ENCODE measurements at regions not wholly inside any gene's neighbourhood (a gene's known extent, or its start where the extent isn't known, plus 50 kb on each side); places are given as distances from the start of the nearest gene placed in this dataset.

DNA sequence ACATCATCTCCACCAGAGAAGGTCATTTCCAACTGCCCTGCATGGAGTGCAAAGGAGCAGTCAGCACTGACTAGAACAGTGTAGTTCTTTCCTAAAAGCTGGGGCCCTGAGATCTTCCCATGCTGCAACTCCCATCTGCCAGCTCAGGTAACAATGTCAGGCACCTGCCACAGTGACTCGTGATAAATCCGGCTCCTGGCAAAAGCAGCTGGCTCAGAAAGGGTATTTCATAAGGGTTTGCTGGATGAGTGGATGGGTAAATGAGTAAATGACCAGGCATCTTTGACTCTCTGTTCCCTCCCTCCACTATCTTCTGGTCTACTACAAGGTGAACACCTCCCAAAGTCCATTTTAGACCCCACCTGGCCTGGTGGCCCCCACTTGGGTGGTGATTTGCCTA lies 403.6 kb downstream of the NXPE2 start:
- H4K20me1 ChIP-seq (ENCODE audit: low read depth, low read length), result no peaks in the 10 kb centered on the region
- no peaks in the 10 kb centered on the region for H3K9me2 ChIP-seq (replicated peaks; ENCODE audit: insufficient read depth, low read length)
- no peaks in the 10 kb centered on the region for H3K36me3 ChIP-seq (ENCODE audit: low read length)
- H3K79me2 ChIP-seq (ENCODE audit: insufficient read depth, low read length), result no peaks in the 10 kb centered on the region
- no peak overlapping the region for H3K4me2 ChIP-seq (ENCODE audit: low read depth, low read length, poor library complexity, severe bottlenecking)
- TF ChIP-seq, protein P1, sequence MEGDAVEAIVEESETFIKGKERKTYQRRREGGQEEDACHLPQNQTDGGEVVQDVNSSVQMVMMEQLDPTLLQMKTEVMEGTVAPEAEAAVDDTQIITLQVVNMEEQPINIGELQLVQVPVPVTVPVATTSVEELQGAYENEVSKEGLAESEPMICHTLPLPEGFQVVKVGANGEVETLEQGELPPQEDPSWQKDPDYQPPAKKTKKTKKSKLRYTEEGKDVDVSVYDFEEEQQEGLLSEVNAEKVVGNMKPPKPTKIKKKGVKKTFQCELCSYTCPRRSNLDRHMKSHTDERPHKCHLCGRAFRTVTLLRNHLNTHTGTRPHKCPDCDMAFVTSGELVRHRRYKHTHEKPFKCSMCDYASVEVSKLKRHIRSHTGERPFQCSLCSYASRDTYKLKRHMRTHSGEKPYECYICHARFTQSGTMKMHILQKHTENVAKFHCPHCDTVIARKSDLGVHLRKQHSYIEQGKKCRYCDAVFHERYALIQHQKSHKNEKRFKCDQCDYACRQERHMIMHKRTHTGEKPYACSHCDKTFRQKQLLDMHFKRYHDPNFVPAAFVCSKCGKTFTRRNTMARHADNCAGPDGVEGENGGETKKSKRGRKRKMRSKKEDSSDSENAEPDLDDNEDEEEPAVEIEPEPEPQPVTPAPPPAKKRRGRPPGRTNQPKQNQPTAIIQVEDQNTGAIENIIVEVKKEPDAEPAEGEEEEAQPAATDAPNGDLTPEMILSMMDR (IDR thresholded peaks at IDR 0.05; ENCODE audit: insufficient read depth, low read length, poor library complexity, severe bottlenecking), result no peak
- TF ChIP-seq EZH2phosphoT487 (conservative IDR thresholded peaks at IDR 0.05; ENCODE audit: low read length), result no peak
- no peaks in the 10 kb centered on the region for H3F3A ChIP-seq (ENCODE audit: insufficient read depth)
- no peak overlapping the region for H3K27ac ChIP-seq (ENCODE audit: low read depth, low read length)
- H3K9me3 ChIP-seq (ENCODE audit: insufficient read depth, low read length), result no peaks in the 10 kb centered on the region
- H3K9ac ChIP-seq (ENCODE audit: low read length), result no peak overlapping the region
- H2AFZ ChIP-seq (ENCODE audit: low read depth, low read length, severe bottlenecking), result no peak overlapping the region
- no peaks in the 10 kb centered on the region for H3K27me3 ChIP-seq (ENCODE audit: low read length)
- no peak overlapping the region for H3K4me3 ChIP-seq (ENCODE audit: insufficient read depth, low read length, poor library complexity, severe bottlenecking)

- H3K27me3 ChIP-seq (ENCODE audit: low read length), result no peaks in the 10 kb centered on the region
- H4K20me1 ChIP-seq (ENCODE audit: low read depth, low read length), result no peaks in the 10 kb centered on the region
- no peaks in the 10 kb centered on the region for H3K9me2 ChIP-seq (replicated peaks; ENCODE audit: insufficient read depth, low read length)
- no peak overlapping the region for H3K4me2 ChIP-seq (ENCODE audit: low read depth, low read length, poor library complexity, severe bottlenecking)
- no peak overlapping the region for H3K9ac ChIP-seq (ENCODE audit: low read length)
- no peaks in the 10 kb centered on the region for H3K9me3 ChIP-seq (ENCODE audit: insufficient read depth, low read length)
- H3K36me3 ChIP-seq (ENCODE audit: low read length), result no peaks in the 10 kb centered on the region
- no peaks in the 10 kb centered on the region for H3F3A ChIP-seq (ENCODE audit: insufficient read depth)
- TF ChIP-seq EZH2phosphoT487 (conservative IDR thresholded peaks at IDR 0.05; ENCODE audit: low read length), result no peak
- TF ChIP-seq, protein P1 (IDR thresholded peaks at IDR 0.05; ENCODE audit: insufficient read depth, low read length, poor library complexity, severe bottlenecking), result no peak
- H2AFZ ChIP-seq (ENCODE audit: low read depth, low read length, severe bottlenecking), result no peak overlapping the region
- no peaks in the 10 kb centered on the region for H3K79me2 ChIP-seq (ENCODE audit: insufficient read depth, low read length)
- H3K27ac ChIP-seq (ENCODE audit: low read depth, low read length), result no peak overlapping the region
- no peak overlapping the region for H3K4me3 ChIP-seq (ENCODE audit: insufficient read depth, low read length, poor library complexity, severe bottlenecking)
Measured at GRCh38 chr11:115083144-115083806, 404.9 kb downstream of the NXPE2 start.

- Histone ChIP-seq H3K27ac (ENCODE audit: low read depth, low read length) (no peak overlapping the region), H3K4me3 (ENCODE audit: insufficient read depth, low read length, poor library complexity, severe bottlenecking) (no peak overlapping the region), H3F3A (ENCODE audit: insufficient read depth) (no peaks in the 10 kb centered on the region), H3K9me2 (replicated peaks; ENCODE audit: insufficient read depth, low read length) (no peaks in the 10 kb centered on the region), H3K9ac (ENCODE audit: low read length) (no peak overlapping the region), H3K27me3 (ENCODE audit: low read length) (no peaks in the 10 kb centered on the region), H3K4me2 (ENCODE audit: low read depth, low read length, poor library complexity, severe bottlenecking) (no peak overlapping the region), H2AFZ (ENCODE audit: low read depth, low read length, severe bottlenecking) (no peak overlapping the region), H3K36me3 (ENCODE audit: low read length) (no peaks in the 10 kb centered on the region), H3K79me2 (ENCODE audit: insufficient read depth, low read length) (no peaks in the 10 kb centered on the region), H4K20me1 (ENCODE audit: low read depth, low read length) (no peaks in the 10 kb centered on the region), H3K9me3 (ENCODE audit: insufficient read depth, low read length) (no peaks in the 10 kb centered on the region)
- TF ChIP-seq, protein P1 (IDR thresholded peaks at IDR 0.05; ENCODE audit: insufficient read depth, low read length, poor library complexity, severe bottlenecking), result no peak
- no peak for TF ChIP-seq EZH2phosphoT487 (conservative IDR thresholded peaks at IDR 0.05; ENCODE audit: low read length)
Measured at GRCh38 chr11:115084231-115084630, 405.9 kb downstream of the NXPE2 start.

Measured in SU-DHL-6 (cell line).